ENCODE measurements at regions not wholly inside any gene's neighbourhood (a gene's known extent, or its start where the extent isn't known, plus 50 kb on each side); places are given as distances from the start of the nearest gene placed in this dataset.

DNA sequence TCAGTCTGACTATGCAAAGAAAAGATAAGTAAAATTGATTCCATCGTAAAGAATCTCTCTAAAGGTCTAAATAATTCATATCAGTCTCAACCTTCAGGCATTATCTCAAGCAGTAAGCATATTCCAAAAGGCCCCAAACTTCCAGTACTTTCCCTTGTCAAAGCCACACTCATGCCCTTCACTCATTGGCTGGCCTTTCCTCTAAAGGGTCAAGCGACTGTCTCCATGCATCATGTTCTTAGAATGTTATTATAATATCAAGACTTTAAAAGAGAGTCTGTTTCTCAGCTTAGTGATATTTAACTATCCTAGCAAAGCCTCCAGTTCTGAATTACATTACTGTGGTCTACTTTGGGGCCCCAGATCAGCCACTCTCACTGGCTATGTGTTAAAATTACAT lies 271.3 kb downstream of the MREG start:
- no peak overlapping the region for H3K27ac ChIP-seq (ENCODE audit: low read depth in 2 of 2, low read length in 2 of 2)
- no peaks in the 10 kb centered on the region for H3K27me3 ChIP-seq (ENCODE audit: control insufficient read depth, insufficient read depth, low read length)
- intact Hi-C loops (cut with DNase I), result no loop called here
- H3K36me3 ChIP-seq (ENCODE audit: control insufficient read depth in 2 of 3, insufficient read depth in 3 of 3, low read length in 3 of 3), result no peaks in the 10 kb centered on the region
- H3K9me3 ChIP-seq (ENCODE audit: control insufficient read depth in 2 of 3, insufficient read depth in 1 of 3, low read length in 3 of 3), result peaks cover 0 to 1% (median 0%) of the 10 kb centered on the region in 3 donors
- FAIRE-seq (no peak), DNase-seq (no peak)
- H3K9ac ChIP-seq (ENCODE audit: low read length in 3 of 3), result no peak overlapping the region
- H3K4me1 ChIP-seq (ENCODE audit: control insufficient read depth in 2 of 3, insufficient read depth in 2 of 3, low read depth in 1 of 3, low read length in 3 of 3), result no peaks in the 10 kb centered on the region
- no peak overlapping the region for H3K4me3 ChIP-seq (ENCODE audit: low read length in 3 of 3)
- TF ChIP-seq, protein P1, sequence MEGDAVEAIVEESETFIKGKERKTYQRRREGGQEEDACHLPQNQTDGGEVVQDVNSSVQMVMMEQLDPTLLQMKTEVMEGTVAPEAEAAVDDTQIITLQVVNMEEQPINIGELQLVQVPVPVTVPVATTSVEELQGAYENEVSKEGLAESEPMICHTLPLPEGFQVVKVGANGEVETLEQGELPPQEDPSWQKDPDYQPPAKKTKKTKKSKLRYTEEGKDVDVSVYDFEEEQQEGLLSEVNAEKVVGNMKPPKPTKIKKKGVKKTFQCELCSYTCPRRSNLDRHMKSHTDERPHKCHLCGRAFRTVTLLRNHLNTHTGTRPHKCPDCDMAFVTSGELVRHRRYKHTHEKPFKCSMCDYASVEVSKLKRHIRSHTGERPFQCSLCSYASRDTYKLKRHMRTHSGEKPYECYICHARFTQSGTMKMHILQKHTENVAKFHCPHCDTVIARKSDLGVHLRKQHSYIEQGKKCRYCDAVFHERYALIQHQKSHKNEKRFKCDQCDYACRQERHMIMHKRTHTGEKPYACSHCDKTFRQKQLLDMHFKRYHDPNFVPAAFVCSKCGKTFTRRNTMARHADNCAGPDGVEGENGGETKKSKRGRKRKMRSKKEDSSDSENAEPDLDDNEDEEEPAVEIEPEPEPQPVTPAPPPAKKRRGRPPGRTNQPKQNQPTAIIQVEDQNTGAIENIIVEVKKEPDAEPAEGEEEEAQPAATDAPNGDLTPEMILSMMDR (IDR thresholded peaks at IDR 0.05; ENCODE audit: borderline replicate concordance, extremely low read depth, insufficient read depth), result no peak

DNA sequence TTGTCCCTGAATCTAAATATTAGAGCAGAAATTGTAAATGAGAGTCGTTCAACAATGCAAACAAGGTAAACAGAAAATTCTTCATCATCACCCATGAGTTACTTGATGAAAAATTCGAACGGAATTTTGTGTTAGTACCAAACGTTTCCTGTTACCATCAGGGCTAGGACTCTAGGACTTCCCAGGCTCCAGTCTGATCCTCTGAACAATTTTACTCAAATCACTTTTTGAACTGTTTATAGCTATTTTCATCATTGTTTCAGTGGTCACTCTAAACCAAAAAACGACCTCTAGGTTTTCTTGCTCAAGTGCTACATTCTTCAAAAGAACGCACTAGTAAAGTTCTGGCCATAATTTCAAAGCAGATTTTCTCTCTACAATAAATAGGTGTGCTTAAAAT lies 273.3 kb downstream of the MREG start:
- H3K27me3 ChIP-seq (ENCODE audit: control insufficient read depth, insufficient read depth, low read length), result no peaks in the 10 kb centered on the region
- H3K9ac ChIP-seq (ENCODE audit: low read length in 3 of 3), result no peak overlapping the region
- TF ChIP-seq, protein P1 (IDR thresholded peaks at IDR 0.05; ENCODE audit: borderline replicate concordance, extremely low read depth, insufficient read depth), result no peak
- DNase-seq (no peak), FAIRE-seq (no peak)
- intact Hi-C loops (cut with DNase I), result no loop called here
- H3K36me3 ChIP-seq (ENCODE audit: control insufficient read depth in 2 of 3, insufficient read depth in 3 of 3, low read length in 3 of 3), result no peaks in the 10 kb centered on the region
- peaks cover 0 to 1% (median 0%) of the 10 kb centered on the region in 3 donors for H3K9me3 ChIP-seq (ENCODE audit: control insufficient read depth in 2 of 3, insufficient read depth in 1 of 3, low read length in 3 of 3)
- H3K4me3 ChIP-seq (ENCODE audit: low read length in 3 of 3), result no peak overlapping the region
- H3K4me1 ChIP-seq (ENCODE audit: control insufficient read depth in 2 of 3, insufficient read depth in 2 of 3, low read depth in 1 of 3, low read length in 3 of 3), result no peaks in the 10 kb centered on the region
- H3K27ac ChIP-seq (ENCODE audit: low read depth in 2 of 2, low read length in 2 of 2), result no peak overlapping the region

DNA sequence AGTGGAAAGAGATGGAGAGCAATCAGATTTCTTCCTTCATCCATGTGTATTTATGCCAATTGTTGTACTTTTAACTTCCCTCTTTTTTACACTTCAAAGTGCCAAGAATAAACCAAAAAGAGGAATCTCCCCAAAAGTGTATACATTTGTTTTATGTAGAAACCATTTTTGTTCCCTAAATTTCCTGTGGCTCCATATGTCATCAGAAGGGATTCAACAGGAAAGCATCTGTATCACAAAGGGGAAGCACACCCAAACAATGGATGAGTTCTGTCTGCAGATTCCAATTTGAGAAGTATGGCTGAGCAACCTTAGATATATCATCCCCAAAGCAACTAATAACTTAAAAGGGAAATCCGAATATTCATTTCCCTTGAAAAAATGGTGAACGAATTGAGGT lies 275.0 kb downstream of the MREG start:
- H3K4me3 ChIP-seq (ENCODE audit: low read length in 3 of 3), result no peak overlapping the region
- FAIRE-seq (no peak), DNase-seq (no peak)
- no peaks in the 10 kb centered on the region for H3K36me3 ChIP-seq (ENCODE audit: control insufficient read depth in 2 of 3, insufficient read depth in 3 of 3, low read length in 3 of 3)
- TF ChIP-seq, protein P1 (IDR thresholded peaks at IDR 0.05; ENCODE audit: borderline replicate concordance, extremely low read depth, insufficient read depth), result no peak
- no peak overlapping the region for H3K9ac ChIP-seq (ENCODE audit: low read length in 3 of 3)
- H3K27ac ChIP-seq (ENCODE audit: low read depth in 2 of 2, low read length in 2 of 2), result no peak overlapping the region
- no peaks in the 10 kb centered on the region for H3K27me3 ChIP-seq (ENCODE audit: control insufficient read depth, insufficient read depth, low read length)
- no peaks in the 10 kb centered on the region for H3K4me1 ChIP-seq (ENCODE audit: control insufficient read depth in 2 of 3, insufficient read depth in 2 of 3, low read depth in 1 of 3, low read length in 3 of 3)
- intact Hi-C loops (cut with DNase I), result no loop called here
- H3K9me3 ChIP-seq (ENCODE audit: control insufficient read depth in 2 of 3, insufficient read depth in 1 of 3, low read length in 3 of 3), result peaks cover 0 to 1% (median 0%) of the 10 kb centered on the region in 3 donors

DNA sequence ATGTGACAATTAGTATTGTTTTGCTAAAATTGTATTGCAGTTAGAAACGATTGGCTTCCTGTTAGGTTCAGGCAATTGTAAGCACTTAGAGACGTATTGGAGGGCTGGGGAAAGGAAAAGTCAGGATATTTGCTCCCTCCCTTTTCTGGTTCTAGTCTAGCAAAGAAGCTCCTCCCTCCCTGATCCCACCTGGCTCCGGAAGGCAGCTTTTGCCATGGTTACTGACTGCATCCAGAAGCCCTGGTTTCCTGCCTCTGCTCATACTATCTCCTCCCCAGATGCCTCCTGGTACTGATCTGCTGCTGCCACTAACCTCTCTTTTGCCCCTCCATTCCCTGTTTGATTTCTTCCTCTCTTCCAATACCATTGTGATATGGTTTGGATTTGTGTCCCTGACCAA lies 275.9 kb downstream of the MREG start:
- Histone ChIP-seq H3K27ac (ENCODE audit: low read depth in 2 of 2, low read length in 2 of 2) (no peak overlapping the region), H3K4me3 (ENCODE audit: low read length in 3 of 3) (no peak overlapping the region), H3K9me3 (ENCODE audit: control insufficient read depth in 2 of 3, insufficient read depth in 1 of 3, low read length in 3 of 3) (peaks cover 0 to 1% (median 0%) of the 10 kb centered on the region in 3 donors), H3K36me3 (ENCODE audit: control insufficient read depth in 2 of 3, insufficient read depth in 3 of 3, low read length in 3 of 3) (no peaks in the 10 kb centered on the region), H3K4me1 (ENCODE audit: control insufficient read depth in 2 of 3, insufficient read depth in 2 of 3, low read depth in 1 of 3, low read length in 3 of 3) (no peaks in the 10 kb centered on the region), H3K9ac (ENCODE audit: low read length in 3 of 3) (no peak overlapping the region), H3K27me3 (ENCODE audit: control insufficient read depth, insufficient read depth, low read length) (no peaks in the 10 kb centered on the region)
- FAIRE-seq (no peak), DNase-seq (peak in 1 of 5 donors; percentile 29)
- intact Hi-C loops (cut with DNase I), result no loop called here
- TF ChIP-seq, protein P1 (IDR thresholded peaks at IDR 0.05; ENCODE audit: borderline replicate concordance, extremely low read depth, insufficient read depth), result no peak
